ENCODE measurements at regions not wholly inside any gene's neighbourhood (a gene's known extent, or its start where the extent isn't known, plus 50 kb on each side); places are given as distances from the start of the nearest gene placed in this dataset.

DNA sequence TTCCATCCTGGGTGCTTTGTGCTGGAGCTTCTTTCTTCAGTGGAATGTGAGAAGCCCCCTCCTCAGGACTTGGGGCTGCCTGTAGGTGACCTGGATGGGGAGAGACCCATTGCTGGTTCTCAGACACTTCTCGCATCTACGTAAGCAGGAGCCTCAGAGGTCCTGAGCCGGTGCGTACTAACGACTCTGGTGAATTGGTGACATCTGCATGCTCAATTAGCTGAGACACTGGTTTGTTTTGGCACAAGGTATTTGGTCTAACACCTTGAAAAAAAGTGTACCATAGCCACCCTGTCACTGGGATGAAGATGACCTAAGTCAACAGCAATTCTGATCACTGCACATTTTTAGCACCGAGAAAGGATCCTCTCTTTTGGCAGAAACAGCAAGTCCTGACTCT lies 57.7 kb downstream of the LRRC30 start:
- Histone ChIP-seq H3K9ac (no peak overlapping the region), H3K27ac (no peak overlapping the region), H3K9me3 (ENCODE audit: control insufficient read depth, low read length) (no peaks in the 10 kb centered on the region), H3K4me1 (no peaks in the 10 kb centered on the region), H3K36me3 (ENCODE audit: control insufficient read depth, insufficient read depth, low read length) (no peaks in the 10 kb centered on the region), H3K27me3 (ENCODE audit: control insufficient read depth, insufficient read depth, low read length) (no peaks in the 10 kb centered on the region), H3K79me2 (no peaks in the 10 kb centered on the region), H3K4me3 (ENCODE audit: low read depth, low read length) (no peak overlapping the region), H2AFZ (no peak overlapping the region), H3K4me2 (ENCODE audit: low read length) (no peak overlapping the region)
- TF ChIP-seq, protein P1, sequence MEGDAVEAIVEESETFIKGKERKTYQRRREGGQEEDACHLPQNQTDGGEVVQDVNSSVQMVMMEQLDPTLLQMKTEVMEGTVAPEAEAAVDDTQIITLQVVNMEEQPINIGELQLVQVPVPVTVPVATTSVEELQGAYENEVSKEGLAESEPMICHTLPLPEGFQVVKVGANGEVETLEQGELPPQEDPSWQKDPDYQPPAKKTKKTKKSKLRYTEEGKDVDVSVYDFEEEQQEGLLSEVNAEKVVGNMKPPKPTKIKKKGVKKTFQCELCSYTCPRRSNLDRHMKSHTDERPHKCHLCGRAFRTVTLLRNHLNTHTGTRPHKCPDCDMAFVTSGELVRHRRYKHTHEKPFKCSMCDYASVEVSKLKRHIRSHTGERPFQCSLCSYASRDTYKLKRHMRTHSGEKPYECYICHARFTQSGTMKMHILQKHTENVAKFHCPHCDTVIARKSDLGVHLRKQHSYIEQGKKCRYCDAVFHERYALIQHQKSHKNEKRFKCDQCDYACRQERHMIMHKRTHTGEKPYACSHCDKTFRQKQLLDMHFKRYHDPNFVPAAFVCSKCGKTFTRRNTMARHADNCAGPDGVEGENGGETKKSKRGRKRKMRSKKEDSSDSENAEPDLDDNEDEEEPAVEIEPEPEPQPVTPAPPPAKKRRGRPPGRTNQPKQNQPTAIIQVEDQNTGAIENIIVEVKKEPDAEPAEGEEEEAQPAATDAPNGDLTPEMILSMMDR (IDR thresholded peaks at IDR 0.05): no peak

DNA sequence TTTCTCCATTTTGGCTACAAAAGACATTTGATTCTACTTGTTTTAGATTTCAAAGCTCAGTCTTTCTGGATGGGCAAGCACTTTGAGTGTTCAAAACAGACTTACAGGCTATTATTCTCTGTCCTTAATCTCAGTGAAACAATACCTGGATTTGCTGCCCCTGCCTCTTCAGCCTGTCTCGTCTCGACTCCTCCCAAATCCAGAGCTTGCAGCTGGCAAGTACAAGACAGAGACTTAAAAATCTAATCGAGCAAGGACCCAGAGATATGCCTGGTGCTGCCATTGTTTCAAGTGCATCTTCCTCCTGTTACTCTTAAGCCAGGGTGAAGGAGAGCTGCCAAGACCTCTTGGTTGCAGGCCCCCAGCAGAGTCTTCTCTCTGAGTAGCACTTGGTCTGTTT lies 59.2 kb downstream of the LRRC30 start:
- no peak overlapping the region for H3K4me2 ChIP-seq (ENCODE audit: low read length)
- TF ChIP-seq, protein P1 (IDR thresholded peaks at IDR 0.05): no peak
- no peaks in the 10 kb centered on the region for H3K4me1 ChIP-seq
- no peaks in the 10 kb centered on the region for H3K9me3 ChIP-seq (ENCODE audit: control insufficient read depth, low read length)
- no peak overlapping the region for H2AFZ ChIP-seq
- no peak overlapping the region for H3K4me3 ChIP-seq (ENCODE audit: low read depth, low read length)
- H3K27me3 ChIP-seq (ENCODE audit: control insufficient read depth, insufficient read depth, low read length): no peaks in the 10 kb centered on the region
- H3K27ac ChIP-seq: no peak overlapping the region
- H3K9ac ChIP-seq: no peak overlapping the region
- H3K79me2 ChIP-seq: no peaks in the 10 kb centered on the region
- no peaks in the 10 kb centered on the region for H3K36me3 ChIP-seq (ENCODE audit: control insufficient read depth, insufficient read depth, low read length)

DNA sequence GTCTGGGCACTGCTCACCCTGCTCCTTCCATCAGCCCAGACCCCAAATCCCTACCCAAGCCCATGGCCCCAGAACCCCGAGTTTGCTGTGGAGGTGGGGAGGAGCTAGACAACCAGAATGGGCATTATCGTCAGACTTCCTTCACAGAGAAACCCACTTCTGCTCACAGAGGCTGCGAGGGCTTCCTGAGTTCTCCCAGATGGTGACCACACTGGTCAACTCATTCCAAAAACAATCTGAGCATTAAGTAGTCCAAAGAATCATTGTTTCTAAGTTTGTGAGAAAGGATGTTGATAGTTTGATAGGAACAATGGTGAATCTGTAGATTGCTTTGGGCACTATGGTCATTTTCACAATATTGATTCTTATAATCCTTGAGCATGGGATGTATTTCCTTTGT lies 60.2 kb downstream of the LRRC30 start:
- Histone ChIP-seq H3K36me3 (ENCODE audit: control insufficient read depth, insufficient read depth, low read length) (no peaks in the 10 kb centered on the region), H3K4me2 (ENCODE audit: low read length) (no peak overlapping the region), H3K9me3 (ENCODE audit: control insufficient read depth, low read length) (no peaks in the 10 kb centered on the region), H3K4me1 (no peaks in the 10 kb centered on the region), H2AFZ (no peak overlapping the region), H3K27me3 (ENCODE audit: control insufficient read depth, insufficient read depth, low read length) (no peaks in the 10 kb centered on the region), H3K27ac (no peak overlapping the region), H3K79me2 (no peaks in the 10 kb centered on the region), H3K9ac (no peak overlapping the region), H3K4me3 (ENCODE audit: low read depth, low read length) (no peak overlapping the region)
- TF ChIP-seq, protein P1 (IDR thresholded peaks at IDR 0.05): no peak

DNA sequence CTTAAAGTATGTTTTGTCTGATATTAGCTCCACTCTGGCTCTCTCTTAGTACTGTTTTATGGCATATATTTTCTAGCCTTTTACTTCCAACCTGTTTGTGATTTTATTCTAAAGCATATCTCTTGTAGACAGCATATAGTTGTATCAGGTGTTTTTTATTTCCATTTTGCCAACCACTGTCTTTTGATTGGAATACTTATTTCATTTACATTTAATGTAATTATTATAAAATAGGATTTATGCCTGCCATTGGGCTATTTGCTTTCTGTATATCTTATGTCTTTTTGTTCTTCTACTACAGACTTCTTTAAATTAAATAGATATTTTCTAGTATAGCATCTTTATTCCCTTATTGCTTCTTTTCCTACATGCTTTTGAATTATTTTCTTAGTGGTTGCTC lies 67.3 kb downstream of the LRRC30 start:
- Histone ChIP-seq H3K79me2 (no peaks in the 10 kb centered on the region), H3K27ac (no peak overlapping the region), H2AFZ (no peak overlapping the region), H3K9ac (no peak overlapping the region), H3K4me2 (ENCODE audit: low read length) (no peak overlapping the region), H3K27me3 (ENCODE audit: control insufficient read depth, insufficient read depth, low read length) (no peaks in the 10 kb centered on the region), H3K9me3 (ENCODE audit: control insufficient read depth, low read length) (no peaks in the 10 kb centered on the region), H3K4me1 (no peaks in the 10 kb centered on the region), H3K4me3 (ENCODE audit: low read depth, low read length) (no peak overlapping the region), H3K36me3 (ENCODE audit: control insufficient read depth, insufficient read depth, low read length) (no peaks in the 10 kb centered on the region)
- TF ChIP-seq, protein P1 (IDR thresholded peaks at IDR 0.05): no peak

DNA sequence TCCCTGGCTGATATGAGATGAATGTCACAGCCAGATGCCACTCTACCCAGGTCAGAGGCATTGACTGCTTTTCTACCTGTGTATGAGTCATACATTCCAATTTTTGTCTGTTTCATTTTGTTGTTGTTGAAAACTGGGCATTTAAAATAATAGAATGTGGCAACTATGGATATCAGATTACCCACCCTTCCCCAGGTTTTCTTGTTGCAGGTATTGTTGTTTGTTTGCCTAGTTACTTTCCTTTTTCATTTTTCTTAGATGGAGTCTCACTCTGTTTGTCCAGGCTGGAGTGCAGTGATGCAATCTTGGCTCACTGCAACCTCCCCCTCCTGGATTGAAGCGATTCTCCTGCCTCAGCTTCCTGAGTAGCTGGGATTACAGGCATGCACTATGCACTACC lies 70.2 kb downstream of the LRRC30 start:
- no peak overlapping the region for H3K9ac ChIP-seq

More for the DNA sequence above, 70.2 kb downstream of the LRRC30 start:
- Histone ChIP-seq H3K79me2 (no peaks in the 10 kb centered on the region), H3K4me3 (ENCODE audit: low read depth, low read length) (no peak overlapping the region), H3K4me1 (no peaks in the 10 kb centered on the region), H3K27me3 (ENCODE audit: control insufficient read depth, insufficient read depth, low read length) (no peaks in the 10 kb centered on the region), H3K36me3 (ENCODE audit: control insufficient read depth, insufficient read depth, low read length) (no peaks in the 10 kb centered on the region), H2AFZ (no peak overlapping the region), H3K27ac (no peak overlapping the region), H3K4me2 (ENCODE audit: low read length) (no peak overlapping the region), H3K9me3 (ENCODE audit: control insufficient read depth, low read length) (no peaks in the 10 kb centered on the region)
- TF ChIP-seq, protein P1 (IDR thresholded peaks at IDR 0.05): no peak

All from parathyroid adenoma (tissue), 2 donors.